ENCODE measurements at regions not wholly inside any gene's neighbourhood (a gene's known extent, or its start where the extent isn't known, plus 50 kb on each side); places are given as distances from the start of the nearest gene placed in this dataset.
"Not testable (repeated sequence)": the region's sequence is repeated elsewhere in the genome, so short reads cannot be mapped to it uniquely, and the experiment has no call there.

DNA sequence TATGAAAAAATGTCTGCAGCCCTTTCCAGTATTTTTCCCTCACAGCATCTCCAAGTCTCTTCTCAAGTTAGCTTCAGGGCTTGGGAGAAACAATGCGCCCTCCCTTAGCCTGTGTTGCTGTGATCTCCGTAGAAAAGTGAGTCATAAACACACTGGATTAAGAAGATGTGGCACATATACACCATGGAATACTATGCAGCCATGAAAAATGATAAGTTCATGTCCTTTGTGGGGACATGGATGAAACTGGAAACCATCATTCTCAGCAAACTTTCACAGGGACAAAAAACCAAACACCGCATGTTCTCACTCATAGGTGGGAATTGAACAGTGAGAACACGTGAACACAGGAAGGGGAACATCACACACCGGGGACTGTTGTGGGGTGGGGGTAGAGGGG, 100.7 kb upstream of the CXorf51B start:
- POLR2A ChIA-PET; H3K9me3 ChIP-seq (ENCODE audit: control insufficient read depth, insufficient read depth, low read depth, low read length); CTCF ChIA-PET; H3K4me1 ChIP-seq (ENCODE audit: control insufficient read depth, insufficient read depth, low read length); H3K27ac ChIP-seq (ENCODE audit: extremely low read depth, low read depth, low read length); H3K4me3 ChIP-seq (ENCODE audit: low read depth, low read length); H3K36me3 ChIP-seq (ENCODE audit: control insufficient read depth in 2 of 2, insufficient read depth in 1 of 2, low read length in 2 of 2): not testable (repeated sequence)
- TF ChIP-seq ZNF146 (tag by site-specific recombination; IDR thresholded peaks at IDR 0.05): peak; percentile 93

DNA sequence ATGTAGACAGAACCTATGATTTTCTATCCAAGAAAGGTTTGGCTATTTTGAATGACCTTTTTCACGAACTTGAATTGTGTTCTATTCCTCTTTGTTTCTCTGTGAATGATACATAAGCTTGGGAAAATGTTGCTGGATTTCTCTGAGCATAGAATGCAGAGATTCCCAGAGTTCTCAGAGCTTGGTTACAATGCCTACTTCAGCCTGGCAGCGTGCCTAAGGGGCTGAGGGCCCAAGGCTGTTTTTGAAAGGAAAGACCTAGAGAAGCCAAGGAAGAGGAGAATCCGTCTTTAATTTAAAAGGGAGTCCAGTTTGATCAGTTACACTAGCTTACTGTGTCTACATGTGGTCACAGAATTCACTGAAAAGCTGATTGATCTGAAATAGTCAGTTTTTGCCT, 55.3 kb upstream of the CXorf51B start:
- H3K27ac ChIP-seq (ENCODE audit: extremely low read depth, low read depth, low read length): no peak overlapping the region
- no peak overlapping the region for H3K4me3 ChIP-seq (ENCODE audit: low read depth, low read length)
- no peaks in the 10 kb centered on the region for H3K9me3 ChIP-seq (ENCODE audit: control insufficient read depth, insufficient read depth, low read depth, low read length)
- TF ChIP-seq, protein P1, sequence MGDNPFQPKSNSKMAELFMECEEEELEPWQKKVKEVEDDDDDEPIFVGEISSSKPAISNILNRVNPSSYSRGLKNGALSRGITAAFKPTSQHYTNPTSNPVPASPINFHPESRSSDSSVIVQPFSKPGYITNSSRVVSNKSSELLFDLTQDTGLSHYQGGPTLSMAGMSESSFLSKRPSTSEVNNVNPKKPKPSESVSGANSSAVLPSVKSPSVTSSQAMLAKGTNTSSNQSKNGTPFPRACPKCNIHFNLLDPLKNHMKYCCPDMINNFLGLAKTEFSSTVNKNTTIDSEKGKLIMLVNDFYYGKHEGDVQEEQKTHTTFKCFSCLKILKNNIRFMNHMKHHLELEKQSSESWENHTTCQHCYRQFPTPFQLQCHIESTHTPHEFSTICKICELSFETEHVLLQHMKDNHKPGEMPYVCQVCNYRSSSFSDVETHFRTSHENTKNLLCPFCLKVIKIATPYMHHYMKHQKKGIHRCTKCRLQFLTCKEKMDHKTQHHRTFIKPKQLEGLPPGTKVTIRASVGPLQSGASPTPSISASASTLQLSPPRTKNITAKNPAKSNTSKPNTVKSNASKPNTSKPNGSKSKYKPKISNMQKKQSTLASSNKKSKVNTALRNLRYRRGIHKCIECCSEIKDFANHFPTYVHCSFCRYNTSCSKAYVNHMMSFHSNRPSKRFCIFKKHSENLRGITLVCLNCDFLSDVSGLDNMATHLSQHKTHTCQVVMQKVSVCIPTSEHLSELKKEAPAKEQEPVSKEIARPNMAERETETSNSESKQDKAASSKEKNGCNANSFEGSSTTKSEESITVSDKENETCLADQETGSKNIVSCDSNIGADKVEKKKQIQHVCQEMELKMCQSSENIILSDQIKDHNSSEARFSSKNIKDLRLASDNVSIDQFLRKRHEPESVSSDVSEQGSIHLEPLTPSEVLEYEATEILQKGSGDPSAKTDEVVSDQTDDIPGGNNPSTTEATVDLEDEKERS (tag by site-specific recombination; IDR thresholded peaks at IDR 0.05): no peak
- TF ChIP-seq ZNF19 (tag by site-specific recombination; IDR thresholded peaks at IDR 0.05; ENCODE audit: low read depth): no peak
- no peak for TF ChIP-seq WT1 (tag by site-specific recombination; IDR thresholded peaks at IDR 0.05)
- no peak for TF ChIP-seq ZNF350 (tag by site-specific recombination; IDR thresholded peaks at IDR 0.05)
- TF ChIP-seq ZNF155 (tag by site-specific recombination; IDR thresholded peaks at IDR 0.05): no peak
- TF ChIP-seq ZNF114 (tag by site-specific recombination; IDR thresholded peaks at IDR 0.05): no peak
- no peak for TF ChIP-seq ZNF561 (tag by site-specific recombination; IDR thresholded peaks at IDR 0.05; ENCODE audit: borderline replicate concordance)
- TF ChIP-seq SCRT1 (tag by site-specific recombination; IDR thresholded peaks at IDR 0.05; ENCODE audit: borderline replicate concordance): no peak
- no peak for TF ChIP-seq ZNF121 (tag by site-specific recombination; IDR thresholded peaks at IDR 0.05)
- TF ChIP-seq, protein P2, sequence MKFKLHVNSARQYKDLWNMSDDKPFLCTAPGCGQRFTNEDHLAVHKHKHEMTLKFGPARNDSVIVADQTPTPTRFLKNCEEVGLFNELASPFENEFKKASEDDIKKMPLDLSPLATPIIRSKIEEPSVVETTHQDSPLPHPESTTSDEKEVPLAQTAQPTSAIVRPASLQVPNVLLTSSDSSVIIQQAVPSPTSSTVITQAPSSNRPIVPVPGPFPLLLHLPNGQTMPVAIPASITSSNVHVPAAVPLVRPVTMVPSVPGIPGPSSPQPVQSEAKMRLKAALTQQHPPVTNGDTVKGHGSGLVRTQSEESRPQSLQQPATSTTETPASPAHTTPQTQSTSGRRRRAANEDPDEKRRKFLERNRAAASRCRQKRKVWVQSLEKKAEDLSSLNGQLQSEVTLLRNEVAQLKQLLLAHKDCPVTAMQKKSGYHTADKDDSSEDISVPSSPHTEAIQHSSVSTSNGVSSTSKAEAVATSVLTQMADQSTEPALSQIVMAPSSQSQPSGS (tag by site-specific recombination; IDR thresholded peaks at IDR 0.05; ENCODE audit: low read depth): no peak
- no peak for TF ChIP-seq ZNF157 (tag by site-specific recombination; IDR thresholded peaks at IDR 0.05)
- TF ChIP-seq, protein P3, sequence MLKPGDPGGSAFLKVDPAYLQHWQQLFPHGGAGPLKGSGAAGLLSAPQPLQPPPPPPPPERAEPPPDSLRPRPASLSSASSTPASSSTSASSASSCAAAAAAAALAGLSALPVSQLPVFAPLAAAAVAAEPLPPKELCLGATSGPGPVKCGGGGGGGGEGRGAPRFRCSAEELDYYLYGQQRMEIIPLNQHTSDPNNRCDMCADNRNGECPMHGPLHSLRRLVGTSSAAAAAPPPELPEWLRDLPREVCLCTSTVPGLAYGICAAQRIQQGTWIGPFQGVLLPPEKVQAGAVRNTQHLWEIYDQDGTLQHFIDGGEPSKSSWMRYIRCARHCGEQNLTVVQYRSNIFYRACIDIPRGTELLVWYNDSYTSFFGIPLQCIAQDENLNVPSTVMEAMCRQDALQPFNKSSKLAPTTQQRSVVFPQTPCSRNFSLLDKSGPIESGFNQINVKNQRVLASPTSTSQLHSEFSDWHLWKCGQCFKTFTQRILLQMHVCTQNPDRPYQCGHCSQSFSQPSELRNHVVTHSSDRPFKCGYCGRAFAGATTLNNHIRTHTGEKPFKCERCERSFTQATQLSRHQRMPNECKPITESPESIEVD (tag by site-specific recombination; IDR thresholded peaks at IDR 0.05): no peak
- TF ChIP-seq ZNF202 (tag by site-specific recombination; IDR thresholded peaks at IDR 0.05; ENCODE audit: borderline replicate concordance): no peak
- ChIA-PET POLR2A (no interaction called here), CTCF (interaction anchor here (0.6 kb wide), 1 partner anchor 15 kb away, joined by 3 read pairs; no protein-coding TSS in a partner anchor)
- H3K36me3 ChIP-seq (ENCODE audit: control insufficient read depth in 2 of 2, insufficient read depth in 1 of 2, low read length in 2 of 2): no peaks in the 10 kb centered on the region
- no peaks in the 10 kb centered on the region for H3K4me1 ChIP-seq (ENCODE audit: control insufficient read depth, insufficient read depth, low read length)

DNA sequence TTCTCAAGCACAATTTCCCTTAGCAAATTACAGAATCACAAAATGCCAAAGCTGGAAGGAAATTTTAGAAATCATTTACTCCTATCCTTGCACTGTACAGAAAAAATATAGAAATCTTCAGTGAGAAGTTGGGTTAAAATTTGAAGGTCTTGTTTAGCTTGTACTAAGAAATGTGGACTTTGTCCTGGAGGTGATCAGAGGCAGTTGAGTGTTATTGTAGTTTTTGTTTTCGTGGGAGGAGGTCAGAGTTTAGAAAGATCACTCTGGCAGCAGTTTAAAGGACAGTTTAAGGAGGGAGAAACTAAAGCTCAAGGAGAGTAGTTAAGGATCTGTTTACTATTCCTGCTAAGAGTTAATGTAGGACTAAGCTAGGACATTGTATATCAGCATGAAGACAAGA, 54.4 kb upstream of the CXorf51B start:
- POLR2A ChIA-PET: no interaction called here
- no peaks in the 10 kb centered on the region for H3K36me3 ChIP-seq (ENCODE audit: control insufficient read depth in 2 of 2, insufficient read depth in 1 of 2, low read length in 2 of 2)
- TF ChIP-seq MYNN (tag by site-specific recombination; IDR thresholded peaks at IDR 0.05; ENCODE audit: borderline replicate concordance) (no peak), ZNF112 (tag by site-specific recombination; IDR thresholded peaks at IDR 0.05) (no peak), ZNF768 (tag by site-specific recombination; IDR thresholded peaks at IDR 0.05) (no peak), KLF8 (tag by site-specific recombination; IDR thresholded peaks at IDR 0.05) (no peak), ZNF670 (tag by site-specific recombination; IDR thresholded peaks at IDR 0.05; ENCODE audit: low read depth) (no peak), ZNF701 (tag by site-specific recombination; IDR thresholded peaks at IDR 0.05) (no peak), ZNF830 (tag by site-specific recombination; IDR thresholded peaks at IDR 0.05; ENCODE audit: low read depth) (no peak), ZNF2 (tag by site-specific recombination; IDR thresholded peaks at IDR 0.05) (no peak), SP3 (tag by site-specific recombination; IDR thresholded peaks at IDR 0.05) (no peak), ZXDB (tag by site-specific recombination; IDR thresholded peaks at IDR 0.05) (no peak), ZNF426 (tag by site-specific recombination; IDR thresholded peaks at IDR 0.05) (no peak), ZNF138 (tag by site-specific recombination; IDR thresholded peaks at IDR 0.05; ENCODE audit: borderline replicate concordance) (no peak)
- TF ChIP-seq, protein P4, sequence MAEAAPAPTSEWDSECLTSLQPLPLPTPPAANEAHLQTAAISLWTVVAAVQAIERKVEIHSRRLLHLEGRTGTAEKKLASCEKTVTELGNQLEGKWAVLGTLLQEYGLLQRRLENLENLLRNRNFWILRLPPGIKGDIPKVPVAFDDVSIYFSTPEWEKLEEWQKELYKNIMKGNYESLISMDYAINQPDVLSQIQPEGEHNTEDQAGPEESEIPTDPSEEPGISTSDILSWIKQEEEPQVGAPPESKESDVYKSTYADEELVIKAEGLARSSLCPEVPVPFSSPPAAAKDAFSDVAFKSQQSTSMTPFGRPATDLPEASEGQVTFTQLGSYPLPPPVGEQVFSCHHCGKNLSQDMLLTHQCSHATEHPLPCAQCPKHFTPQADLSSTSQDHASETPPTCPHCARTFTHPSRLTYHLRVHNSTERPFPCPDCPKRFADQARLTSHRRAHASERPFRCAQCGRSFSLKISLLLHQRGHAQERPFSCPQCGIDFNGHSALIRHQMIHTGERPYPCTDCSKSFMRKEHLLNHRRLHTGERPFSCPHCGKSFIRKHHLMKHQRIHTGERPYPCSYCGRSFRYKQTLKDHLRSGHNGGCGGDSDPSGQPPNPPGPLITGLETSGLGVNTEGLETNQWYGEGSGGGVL (tag by site-specific recombination; IDR thresholded peaks at IDR 0.05): no peak

More for the DNA sequence above, 54.4 kb upstream of the CXorf51B start:
- no peak overlapping the region for H3K27ac ChIP-seq (ENCODE audit: extremely low read depth, low read depth, low read length)
- no peaks in the 10 kb centered on the region for H3K9me3 ChIP-seq (ENCODE audit: control insufficient read depth, insufficient read depth, low read depth, low read length)
- CTCF ChIA-PET: no interaction called here
- no peak overlapping the region for H3K4me3 ChIP-seq (ENCODE audit: low read depth, low read length)
- H3K4me1 ChIP-seq (ENCODE audit: control insufficient read depth, insufficient read depth, low read length): no peaks in the 10 kb centered on the region
